Endothelial cell of umbilical vein (primary cell): ENCODE measurements at regions not wholly inside any gene's neighbourhood (a gene's known extent, or its start where the extent isn't known, plus 50 kb on each side); places are given as distances from the start of the nearest gene placed in this dataset.
"Not testable (repeated sequence)": the region's sequence is repeated elsewhere in the genome, so short reads cannot be mapped to it uniquely, and the experiment has no call there.

Source experiments
- CTCF ChIP-seq, 2 donors: IDR thresholded peaks; 1 replicate in 1 of 2; 2 replicates in 1 of 2; pipeline ENCODE4 v1.5.1; 2011; ENCODE audit warnings: low read length in 2 of 2, mild to moderate bottlenecking in 2 of 2, moderate library complexity in 2 of 2, control low read depth in 1 of 2, inconsistent platforms in 1 of 2, low read depth in 1 of 2; ENCODE audit not compliant: insufficient read depth in 1 of 2; ENCODE audit errors: extremely low read depth in 1 of 2
- EZH2 ChIP-seq: IDR thresholded peaks from 2 replicates; pipeline ENCODE4 v1.6.1; 2012; ENCODE audit warnings: borderline replicate concordance, low read depth, mild to moderate bottlenecking, moderate library complexity, low read length, inconsistent platforms; ENCODE audit not compliant: severe bottlenecking
- MAX ChIP-seq: IDR thresholded peaks from 2 replicates; pipeline ENCODE4 v1.6.1; 2011; ENCODE audit not compliant: insufficient read depth, insufficient read length
- MYC ChIP-seq: IDR thresholded peaks from one replicate; pipeline ENCODE4 v1.6.1; 2011; ENCODE audit warnings: mild to moderate bottlenecking, low read depth, low read length
- POLR2A ChIP-seq: IDR thresholded peaks from 2 replicates; pipeline ENCODE4 v1.6.1; 2012; ENCODE audit warnings: low read depth, mild to moderate bottlenecking, control low read depth, low read length
- POLR2AphosphoS5 ChIP-seq: IDR thresholded peaks from 2 replicates; pipeline ENCODE4 v1.6.1; 2012; ENCODE audit warnings: low read depth, mild to moderate bottlenecking, control low read depth, low read length, moderate library complexity; ENCODE audit not compliant: insufficient read depth

- not testable (repeated sequence) for TF ChIP-seq MAX; CTCF (IDR thresholded peaks at IDR 0.05; ENCODE audit: extremely low read depth in 1 of 2, insufficient read depth in 1 of 2, low read depth in 1 of 2, low read length in 2 of 2); POLR2A; EZH2; MYC; POLR2AphosphoS5
Measured at GRCh38 chr13:52309833-52310232, 96.1 kb downstream of the THSD1 start.
